ENCODE measurements at regions not wholly inside any gene's neighbourhood (a gene's known extent, or its start where the extent isn't known, plus 50 kb on each side); places are given as distances from the start of the nearest gene placed in this dataset.

GRCh38 chr7:122199171-122199570 lies 55.1 kb upstream of the AASS start:
- DNase-seq (ENCODE audit: extremely low spot score, unreplicated experiment): no peak
- Mint-ChIP-seq H3K4me3 (ENCODE audit: unreplicated experiment) (no peak overlapping the region), H3K27ac (ENCODE audit: unreplicated experiment) (no peak overlapping the region), H3K36me3 (ENCODE audit: unreplicated experiment) (no peaks in the 10 kb centered on the region), H3K27me3 (ENCODE audit: unreplicated experiment) (peaks cover 10% of the 10 kb centered on the region), H3K4me1 (ENCODE audit: unreplicated experiment) (no peaks in the 10 kb centered on the region), H3K9me3 (ENCODE audit: unreplicated experiment) (no peaks in the 10 kb centered on the region)
- no peak for TF ChIP-seq CTCF (IDR thresholded peaks at IDR 0.05)

- H3K27ac Mint-ChIP-seq (ENCODE audit: unreplicated experiment): no peak overlapping the region
- H3K27me3 Mint-ChIP-seq (ENCODE audit: unreplicated experiment): peaks cover 10% of the 10 kb centered on the region
- H3K36me3 Mint-ChIP-seq (ENCODE audit: unreplicated experiment): no peaks in the 10 kb centered on the region
- H3K4me3 Mint-ChIP-seq (ENCODE audit: unreplicated experiment): no peak overlapping the region
- TF ChIP-seq CTCF (IDR thresholded peaks at IDR 0.05): no peak
- no peaks in the 10 kb centered on the region for H3K4me1 Mint-ChIP-seq (ENCODE audit: unreplicated experiment)
- DNase-seq (ENCODE audit: extremely low spot score, unreplicated experiment): no peak
- no peaks in the 10 kb centered on the region for H3K9me3 Mint-ChIP-seq (ENCODE audit: unreplicated experiment)
These were observed 54.5 kb upstream of the AASS start for GRCh38 chr7:122198581-122198980.
